ENCODE measurements at regions not wholly inside any gene's neighbourhood (a gene's known extent, or its start where the extent isn't known, plus 50 kb on each side); places are given as distances from the start of the nearest gene placed in this dataset.

- no peak overlapping the region for H3K9ac ChIP-seq (ENCODE audit: low read length)
- no peaks in the 10 kb centered on the region for H3K9me2 ChIP-seq (ENCODE audit: insufficient read depth, low read length)
- no peaks in the 10 kb centered on the region for H3F3A ChIP-seq (ENCODE audit: insufficient read depth, low read length, poor library complexity, severe bottlenecking)
- H3K9me3 ChIP-seq (ENCODE audit: low read length), result no peaks in the 10 kb centered on the region
- H4K20me1 ChIP-seq (ENCODE audit: insufficient read depth), result no peaks in the 10 kb centered on the region
- no peaks in the 10 kb centered on the region for H3K36me3 ChIP-seq (ENCODE audit: insufficient read depth, low read length)
- H3K27ac ChIP-seq (ENCODE audit: low read length), result no peak overlapping the region
- no peak overlapping the region for H3K4me2 ChIP-seq (ENCODE audit: low read length)
- no peaks in the 10 kb centered on the region for H3K27me3 ChIP-seq (ENCODE audit: insufficient read depth, low read depth, low read length)
- H3K79me2 ChIP-seq (replicated peaks; ENCODE audit: insufficient read depth, low read length), result no peaks in the 10 kb centered on the region
- H3K4me3 ChIP-seq (ENCODE audit: low read length), result no peak overlapping the region
- H2AFZ ChIP-seq (ENCODE audit: low read depth, low read length), result no peak overlapping the region
- TF ChIP-seq CTCF (IDR thresholded peaks at IDR 0.05; ENCODE audit: poor library complexity, severe bottlenecking), result no peak
Measured at GRCh38 chr11:38784164-38784563, 2186.1 kb upstream of the RAG2 start.

- Histone ChIP-seq H3K9me3 (ENCODE audit: low read length) (no peaks in the 10 kb centered on the region), H2AFZ (ENCODE audit: low read depth, low read length) (no peak overlapping the region), H3K4me2 (ENCODE audit: low read length) (no peak overlapping the region), H3K79me2 (replicated peaks; ENCODE audit: insufficient read depth, low read length) (no peaks in the 10 kb centered on the region), H4K20me1 (ENCODE audit: insufficient read depth) (no peaks in the 10 kb centered on the region), H3K4me3 (ENCODE audit: low read length) (no peak overlapping the region), H3K36me3 (ENCODE audit: insufficient read depth, low read length) (no peaks in the 10 kb centered on the region), H3K27ac (ENCODE audit: low read length) (no peak overlapping the region), H3K9me2 (ENCODE audit: insufficient read depth, low read length) (no peaks in the 10 kb centered on the region), H3K27me3 (ENCODE audit: insufficient read depth, low read depth, low read length) (no peaks in the 10 kb centered on the region), H3F3A (ENCODE audit: insufficient read depth, low read length, poor library complexity, severe bottlenecking) (no peaks in the 10 kb centered on the region), H3K9ac (ENCODE audit: low read length) (no peak overlapping the region)
- TF ChIP-seq REST (IDR thresholded peaks at IDR 0.05; ENCODE audit: borderline replicate concordance) (no peak), CTCF (IDR thresholded peaks at IDR 0.05; ENCODE audit: poor library complexity, severe bottlenecking) (no peak), EP300 (conservative IDR thresholded peaks at IDR 0.05; ENCODE audit: poor library complexity, severe bottlenecking) (no peak)
Measured at GRCh38 chr11:38766796-38767195, 2168.8 kb upstream of the RAG2 start.

- Histone ChIP-seq H3F3A (ENCODE audit: insufficient read depth, low read length, poor library complexity, severe bottlenecking) (no peaks in the 10 kb centered on the region), H3K36me3 (ENCODE audit: insufficient read depth, low read length) (no peaks in the 10 kb centered on the region), H3K9me3 (ENCODE audit: low read length) (no peaks in the 10 kb centered on the region), H4K20me1 (ENCODE audit: insufficient read depth) (no peaks in the 10 kb centered on the region), H2AFZ (ENCODE audit: low read depth, low read length) (no peak overlapping the region), H3K27ac (ENCODE audit: low read length) (no peak overlapping the region), H3K9ac (ENCODE audit: low read length) (no peak overlapping the region), H3K4me3 (ENCODE audit: low read length) (no peak overlapping the region), H3K79me2 (replicated peaks; ENCODE audit: insufficient read depth, low read length) (no peaks in the 10 kb centered on the region), H3K27me3 (ENCODE audit: insufficient read depth, low read depth, low read length) (no peaks in the 10 kb centered on the region), H3K9me2 (ENCODE audit: insufficient read depth, low read length) (no peaks in the 10 kb centered on the region), H3K4me2 (ENCODE audit: low read length) (no peak overlapping the region)
- no peak for TF ChIP-seq RAD21 (conservative IDR thresholded peaks at IDR 0.05)
- no peak for TF ChIP-seq SMC3 (conservative IDR thresholded peaks at IDR 0.05; ENCODE audit: poor library complexity)
- TF ChIP-seq REST (IDR thresholded peaks at IDR 0.05; ENCODE audit: borderline replicate concordance), result no peak
- no peak for TF ChIP-seq POLR2AphosphoS5 (IDR thresholded peaks at IDR 0.05)
- TF ChIP-seq TAF1 (IDR thresholded peaks at IDR 0.05; ENCODE audit: low read depth), result no peak
- no peak for TF ChIP-seq EZH2 (IDR thresholded peaks at IDR 0.05; ENCODE audit: borderline replicate concordance, insufficient read depth, low read length, poor library complexity, severe bottlenecking)
- no peak for TF ChIP-seq CTCF (IDR thresholded peaks at IDR 0.05; ENCODE audit: poor library complexity, severe bottlenecking)
Measured at GRCh38 chr11:38759394-38759793, 2161.4 kb upstream of the RAG2 start.
